ENCODE measurements at regions not wholly inside any gene's neighbourhood (a gene's known extent, or its start where the extent isn't known, plus 50 kb on each side); places are given as distances from the start of the nearest gene placed in this dataset.

- Histone ChIP-seq H3K27me3 (ENCODE audit: insufficient read depth, low read depth) (no peaks in the 10 kb centered on the region), H3K9me3 (ENCODE audit: insufficient read depth, low read depth) (no peaks in the 10 kb centered on the region), H4K20me1 (ENCODE audit: insufficient read depth) (no peaks in the 10 kb centered on the region; the same call in 1 of the 2 replicates), H3K27ac (no peak overlapping the region), H3K36me3 (ENCODE audit: low read depth) (no peaks in the 10 kb centered on the region), H3F3A (ENCODE audit: insufficient read depth, low read depth) (no peaks in the 10 kb centered on the region), H3K4me1 (replicated peaks; ENCODE audit: insufficient read depth) (no peaks in the 10 kb centered on the region), H2AFZ (no peak overlapping the region), H3K9me2 (ENCODE audit: insufficient read depth) (no peaks in the 10 kb centered on the region), H3K4me2 (no peak overlapping the region), H3K79me2 (ENCODE audit: low read depth) (no peaks in the 10 kb centered on the region), H3K4me3 (no peak overlapping the region)
- no peak for DNase-seq
- ChIA-PET POLR2A (ENCODE audit: unreplicated experiment) (no interaction called here), CTCF (no interaction called here)
- no TSS peak for BruUV-seq (replicated peaks)
- intact Hi-C loops (cut with micrococcal nuclease; ENCODE audit: unreplicated experiment): no loop called here
- TF ChIP-seq EZH2 (IDR thresholded peaks at IDR 0.05; ENCODE audit: low read depth): no peak
- no peak for TF ChIP-seq CTCF (conservative IDR thresholded peaks at IDR 0.05)
These were observed 51.4 kb upstream of the KIAA1217 start for GRCh38 chr10:24157567-24157966.
